GM23338 (cell line): ENCODE measurements at regions not wholly inside any gene's neighbourhood (a gene's known extent, or its start where the extent isn't known, plus 50 kb on each side); places are given as distances from the start of the nearest gene placed in this dataset.

Source experiments
- ATAC-seq: fragments of 200-7000 bp; cut with Tn5 transposase; 3 replicates; pipeline ENCODE4 v1.9.1; 2020
- DNase-seq: peaks from one replicate; pipeline ENCODE4 v3.0.0-alpha.2; 2015; ENCODE audit warnings: low spot score
- H2AFZ ChIP-seq: fragments of 200-600 bp; sonication (generic); 2 replicates; pipeline ENCODE4 v1.8.0; 2016; ENCODE audit warnings: antibody characterized with exemption, mild to moderate bottlenecking, moderate library complexity
- H3F3A ChIP-seq: fragments of 200-600 bp; sonication (generic); replicated peaks from 2 replicates; pipeline ENCODE4 v1.8.0; 2017; ENCODE audit warnings: antibody characterized with exemption, mixed run types, low read depth
- H3K27ac ChIP-seq: fragments of 200-600 bp; sonication (generic); 2 replicates; pipeline ENCODE4 v1.6.1; 2016; ENCODE audit warnings: low read depth
- H3K27me3 ChIP-seq: fragments of 200-600 bp; sonication (generic); 2 replicates; pipeline ENCODE4 v1.8.0; 2016; ENCODE audit warnings: mild to moderate bottlenecking, mixed run types, moderate library complexity; ENCODE audit not compliant: insufficient read depth
- H3K36me3 ChIP-seq: fragments of 200-600 bp; sonication (generic); 2 replicates; pipeline ENCODE4 v1.8.0; 2016; ENCODE audit warnings: mild to moderate bottlenecking; ENCODE audit not compliant: insufficient read depth
- H3K4me1 ChIP-seq: fragments of 200-600 bp; sonication (generic); 2 replicates; pipeline ENCODE4 v1.8.0; 2016; ENCODE audit warnings: mild to moderate bottlenecking, moderate library complexity; ENCODE audit not compliant: insufficient read depth
- H3K4me2 ChIP-seq: fragments of 200-600 bp; sonication (generic); 2 replicates; pipeline ENCODE4 v1.7.1; 2017; ENCODE audit warnings: mixed run types
- H3K4me3 ChIP-seq: fragments of 200-600 bp; sonication (generic); 2 replicates; pipeline ENCODE4 v1.6.1; 2016; ENCODE audit warnings: mixed run types
- H3K79me2 ChIP-seq: fragments of 200-600 bp; sonication (generic); replicated peaks from 2 replicates; pipeline ENCODE4 v1.8.0; 2017; ENCODE audit warnings: mild to moderate bottlenecking; ENCODE audit not compliant: insufficient read depth
- H3K9me2 ChIP-seq: fragments of 200-600 bp; sonication (generic); 2 replicates; pipeline ENCODE4 v1.8.0; 2017; ENCODE audit not compliant: insufficient read depth
- H4K20me1 ChIP-seq: fragments of 200-600 bp; sonication (generic); replicated peaks from 2 replicates; pipeline ENCODE4 v1.8.0; 2017; ENCODE audit warnings: mild to moderate bottlenecking; ENCODE audit not compliant: insufficient read depth
- H3K27ac Mint-ChIP-seq: 2 replicates; pipeline ENCODE4 v1.8.0; 2020; ENCODE audit warnings: inconsistent platforms, mild to moderate bottlenecking, moderate library complexity, mixed read lengths
- H3K27me3 Mint-ChIP-seq: 3 replicates; pipeline ENCODE4 v1.8.0; 2022; ENCODE audit warnings: low read depth, mild to moderate bottlenecking, moderate library complexity, mixed read lengths, inconsistent platforms; ENCODE audit not compliant: insufficient read depth, poor library complexity
- H3K36me3 Mint-ChIP-seq: 3 replicates; pipeline ENCODE4 v1.8.0; 2021; ENCODE audit warnings: low read depth, mild to moderate bottlenecking, inconsistent platforms, moderate library complexity, mixed read lengths
- H3K4me1 Mint-ChIP-seq: 3 replicates; pipeline ENCODE4 v1.8.0; 2020; ENCODE audit warnings: mild to moderate bottlenecking, inconsistent platforms, mixed read lengths
- H3K4me3 Mint-ChIP-seq: 3 replicates; pipeline ENCODE4 v1.8.0; 2021; ENCODE audit warnings: moderate library complexity, mild to moderate bottlenecking, inconsistent platforms, mixed read lengths
- H3K9me3 Mint-ChIP-seq: 3 replicates; pipeline ENCODE4 v1.8.0; 2020; ENCODE audit warnings: moderate library complexity, mild to moderate bottlenecking, inconsistent platforms, mixed read lengths
- CREB1 ChIP-seq: fragments of 250-450 bp; sonication (Bioruptor Pico); IDR thresholded peaks from 2 replicates; pipeline ENCODE4 v1.5.0; 2020; ENCODE audit warnings: low read depth, mild to moderate bottlenecking, moderate library complexity
- EZH2 ChIP-seq: fragments of 200-600 bp; sonication (generic); IDR thresholded peaks from one replicate; pipeline ENCODE4 v1.8.0; 2017; ENCODE audit warnings: antibody characterized with exemption, mild to moderate bottlenecking, low read depth; ENCODE audit not compliant: unreplicated experiment
- EZH2phosphoT487 ChIP-seq: fragments of 200-600 bp; sonication (generic); IDR thresholded peaks from one replicate; pipeline ENCODE4 v1.8.1; 2018; ENCODE audit warnings: antibody characterized with exemption; ENCODE audit not compliant: unreplicated experiment
- JUNB ChIP-seq: IDR thresholded peaks from one replicate; pipeline ENCODE4 v1.6.1; 2016; ENCODE audit warnings: antibody characterized with exemption; ENCODE audit not compliant: unreplicated experiment
- NANOG ChIP-seq: IDR thresholded peaks from 2 replicates; pipeline ENCODE4 v1.6.1; 2016; ENCODE audit warnings: antibody characterized with exemption, borderline replicate concordance
- POLR2AphosphoS5 ChIP-seq: IDR thresholded peaks from 2 replicates; pipeline ENCODE4 v1.6.1; 2016; ENCODE audit warnings: antibody characterized with exemption, low read depth
- STAT1 ChIP-seq: IDR thresholded peaks from one replicate; pipeline ENCODE4 v1.6.1; 2016; ENCODE audit warnings: antibody characterized with exemption; ENCODE audit not compliant: unreplicated experiment
- ZNF114 ChIP-seq: fragments of 250-450 bp; sonication (Bioruptor Pico); IDR thresholded peaks from 2 replicates; pipeline ENCODE4 v1.5.0; 2020; ENCODE audit warnings: mild to moderate bottlenecking, moderate library complexity
- TF ChIP-seq, protein P1 (sequence below), 2 experiments: fragments of 200-600 bp in 1 of 2; sonication (generic) in 1 of 2; conservative IDR thresholded peaks; 2 replicates each; pipeline versions ENCODE4 v1.5.1 to v1.6.1; 2016 to 2017; ENCODE audit warnings: antibody characterized with exemption in 2 of 2, low read depth in 2 of 2, mild to moderate bottlenecking in 2 of 2, moderate library complexity in 1 of 2
- TF ChIP-seq, protein P2 (sequence below): IDR thresholded peaks from one replicate; pipeline ENCODE4 v1.6.1; 2018; ENCODE audit warnings: antibody characterized with exemption; ENCODE audit not compliant: unreplicated experiment
- TF ChIP-seq, protein P3 (sequence below): IDR thresholded peaks from 2 replicates; pipeline ENCODE4 v1.6.1; 2016; ENCODE audit warnings: antibody characterized with exemption

DNA sequence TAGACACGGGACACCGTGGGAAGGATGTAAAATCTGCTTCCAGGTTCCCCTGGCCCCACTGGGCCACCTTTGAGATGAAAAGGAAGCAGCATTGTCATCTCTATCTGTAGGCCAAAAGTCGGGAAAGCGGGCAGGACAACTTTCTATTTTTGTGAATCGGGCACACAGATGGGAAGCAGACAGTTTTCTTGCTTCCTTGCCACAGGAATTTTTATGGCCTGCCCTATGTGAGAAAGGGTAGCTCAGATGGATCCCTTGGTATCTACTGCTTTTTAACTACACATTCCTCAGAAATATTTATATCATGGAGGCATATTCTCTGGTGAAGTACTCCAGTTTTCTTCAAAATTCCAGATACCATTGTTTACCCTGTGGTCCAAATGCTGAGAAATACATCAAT lies 735.5 kb downstream of the CBLN2 start (continued):
- TF ChIP-seq, protein P1, sequence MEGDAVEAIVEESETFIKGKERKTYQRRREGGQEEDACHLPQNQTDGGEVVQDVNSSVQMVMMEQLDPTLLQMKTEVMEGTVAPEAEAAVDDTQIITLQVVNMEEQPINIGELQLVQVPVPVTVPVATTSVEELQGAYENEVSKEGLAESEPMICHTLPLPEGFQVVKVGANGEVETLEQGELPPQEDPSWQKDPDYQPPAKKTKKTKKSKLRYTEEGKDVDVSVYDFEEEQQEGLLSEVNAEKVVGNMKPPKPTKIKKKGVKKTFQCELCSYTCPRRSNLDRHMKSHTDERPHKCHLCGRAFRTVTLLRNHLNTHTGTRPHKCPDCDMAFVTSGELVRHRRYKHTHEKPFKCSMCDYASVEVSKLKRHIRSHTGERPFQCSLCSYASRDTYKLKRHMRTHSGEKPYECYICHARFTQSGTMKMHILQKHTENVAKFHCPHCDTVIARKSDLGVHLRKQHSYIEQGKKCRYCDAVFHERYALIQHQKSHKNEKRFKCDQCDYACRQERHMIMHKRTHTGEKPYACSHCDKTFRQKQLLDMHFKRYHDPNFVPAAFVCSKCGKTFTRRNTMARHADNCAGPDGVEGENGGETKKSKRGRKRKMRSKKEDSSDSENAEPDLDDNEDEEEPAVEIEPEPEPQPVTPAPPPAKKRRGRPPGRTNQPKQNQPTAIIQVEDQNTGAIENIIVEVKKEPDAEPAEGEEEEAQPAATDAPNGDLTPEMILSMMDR (conservative IDR thresholded peaks at IDR 0.05; ENCODE audit: low read depth in 2 of 2): no peak
- TF ChIP-seq NANOG (no peak), POLR2AphosphoS5 (no peak), EZH2phosphoT487 (no peak), CREB1 (CRISPR knock-in tag) (no peak), STAT1 (no peak)
- TF ChIP-seq, protein P2, sequence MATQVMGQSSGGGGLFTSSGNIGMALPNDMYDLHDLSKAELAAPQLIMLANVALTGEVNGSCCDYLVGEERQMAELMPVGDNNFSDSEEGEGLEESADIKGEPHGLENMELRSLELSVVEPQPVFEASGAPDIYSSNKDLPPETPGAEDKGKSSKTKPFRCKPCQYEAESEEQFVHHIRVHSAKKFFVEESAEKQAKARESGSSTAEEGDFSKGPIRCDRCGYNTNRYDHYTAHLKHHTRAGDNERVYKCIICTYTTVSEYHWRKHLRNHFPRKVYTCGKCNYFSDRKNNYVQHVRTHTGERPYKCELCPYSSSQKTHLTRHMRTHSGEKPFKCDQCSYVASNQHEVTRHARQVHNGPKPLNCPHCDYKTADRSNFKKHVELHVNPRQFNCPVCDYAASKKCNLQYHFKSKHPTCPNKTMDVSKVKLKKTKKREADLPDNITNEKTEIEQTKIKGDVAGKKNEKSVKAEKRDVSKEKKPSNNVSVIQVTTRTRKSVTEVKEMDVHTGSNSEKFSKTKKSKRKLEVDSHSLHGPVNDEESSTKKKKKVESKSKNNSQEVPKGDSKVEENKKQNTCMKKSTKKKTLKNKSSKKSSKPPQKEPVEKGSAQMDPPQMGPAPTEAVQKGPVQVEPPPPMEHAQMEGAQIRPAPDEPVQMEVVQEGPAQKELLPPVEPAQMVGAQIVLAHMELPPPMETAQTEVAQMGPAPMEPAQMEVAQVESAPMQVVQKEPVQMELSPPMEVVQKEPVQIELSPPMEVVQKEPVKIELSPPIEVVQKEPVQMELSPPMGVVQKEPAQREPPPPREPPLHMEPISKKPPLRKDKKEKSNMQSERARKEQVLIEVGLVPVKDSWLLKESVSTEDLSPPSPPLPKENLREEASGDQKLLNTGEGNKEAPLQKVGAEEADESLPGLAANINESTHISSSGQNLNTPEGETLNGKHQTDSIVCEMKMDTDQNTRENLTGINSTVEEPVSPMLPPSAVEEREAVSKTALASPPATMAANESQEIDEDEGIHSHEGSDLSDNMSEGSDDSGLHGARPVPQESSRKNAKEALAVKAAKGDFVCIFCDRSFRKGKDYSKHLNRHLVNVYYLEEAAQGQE: no peak
- TF ChIP-seq, protein P3, sequence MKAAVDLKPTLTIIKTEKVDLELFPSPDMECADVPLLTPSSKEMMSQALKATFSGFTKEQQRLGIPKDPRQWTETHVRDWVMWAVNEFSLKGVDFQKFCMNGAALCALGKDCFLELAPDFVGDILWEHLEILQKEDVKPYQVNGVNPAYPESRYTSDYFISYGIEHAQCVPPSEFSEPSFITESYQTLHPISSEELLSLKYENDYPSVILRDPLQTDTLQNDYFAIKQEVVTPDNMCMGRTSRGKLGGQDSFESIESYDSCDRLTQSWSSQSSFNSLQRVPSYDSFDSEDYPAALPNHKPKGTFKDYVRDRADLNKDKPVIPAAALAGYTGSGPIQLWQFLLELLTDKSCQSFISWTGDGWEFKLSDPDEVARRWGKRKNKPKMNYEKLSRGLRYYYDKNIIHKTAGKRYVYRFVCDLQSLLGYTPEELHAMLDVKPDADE: no peak

DNA sequence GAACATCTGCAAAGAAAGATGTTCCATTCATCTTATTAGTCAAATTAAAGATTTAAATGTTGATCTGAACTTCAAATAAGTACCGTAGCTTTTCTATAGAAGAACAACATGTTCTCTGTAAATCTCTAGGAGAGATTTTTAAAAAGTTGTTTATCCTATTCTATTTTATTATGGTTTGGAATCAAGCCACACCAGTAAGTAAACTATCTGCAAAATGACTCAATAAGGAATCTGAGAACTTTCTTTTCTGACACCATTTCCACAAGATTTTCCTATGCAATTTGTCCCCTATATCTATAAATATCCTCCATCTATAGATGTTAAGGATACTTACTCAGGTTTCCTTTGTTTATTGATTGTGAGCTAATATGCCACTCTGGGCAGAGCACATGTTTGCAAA lies 736.6 kb downstream of the CBLN2 start:
- Histone ChIP-seq H3K9me2 (no peaks in the 10 kb centered on the region), H3K4me3 (no peak overlapping the region), H3K27me3 (no peaks in the 10 kb centered on the region), H3F3A (no peaks in the 10 kb centered on the region), H3K4me2 (no peak overlapping the region), H2AFZ (no peak overlapping the region), H3K36me3 (peaks cover 4% of the 10 kb centered on the region; the same call in 1 of the 2 replicates), H3K27ac (no peak overlapping the region), H3K79me2 (no peaks in the 10 kb centered on the region), H3K4me1 (no peaks in the 10 kb centered on the region), H4K20me1 (no peaks in the 10 kb centered on the region)
- Mint-ChIP-seq H3K36me3 (peaks cover 27% of the 10 kb centered on the region), H3K27ac (no peak overlapping the region), H3K27me3 (peaks cover 6% of the 10 kb centered on the region), H3K4me1 (no peaks in the 10 kb centered on the region), H3K4me3 (no peak overlapping the region), H3K9me3 (peaks cover 82% of the 10 kb centered on the region)
- DNase-seq: no peak
- no peak for ATAC-seq
- no peak for TF ChIP-seq STAT1
- no peak for TF ChIP-seq NANOG
- no peak for TF ChIP-seq ZNF114 (CRISPR knock-in tag)
- TF ChIP-seq JUNB: no peak
- TF ChIP-seq, protein P1 (conservative IDR thresholded peaks at IDR 0.05; ENCODE audit: low read depth in 2 of 2): no peak
- no peak for TF ChIP-seq EZH2
